ENCODE measurements at regions not wholly inside any gene's neighbourhood (a gene's known extent, or its start where the extent isn't known, plus 50 kb on each side); places are given as distances from the start of the nearest gene placed in this dataset.

DNA sequence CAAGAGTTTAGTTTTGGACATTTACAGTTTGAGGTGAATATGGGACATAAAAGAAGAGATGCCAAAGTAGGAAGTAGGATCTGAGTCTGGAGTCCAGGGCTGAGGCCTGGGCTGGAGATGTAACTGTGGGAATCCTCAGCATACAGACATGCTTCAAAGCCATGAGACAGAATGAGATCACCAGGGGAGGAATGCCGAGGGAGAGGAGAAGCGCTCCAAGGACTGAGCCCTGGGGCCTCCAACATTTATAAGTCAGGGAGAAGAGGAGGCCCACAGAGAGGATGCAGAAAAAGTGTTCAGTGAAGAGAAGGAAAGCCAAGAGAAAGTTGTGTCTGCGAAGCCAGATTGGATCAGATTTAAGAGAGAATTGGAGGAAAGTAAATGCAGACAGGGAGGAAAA is 277.5 kb upstream of the MYOCD start:
- no peak for DNase-seq

DNA sequence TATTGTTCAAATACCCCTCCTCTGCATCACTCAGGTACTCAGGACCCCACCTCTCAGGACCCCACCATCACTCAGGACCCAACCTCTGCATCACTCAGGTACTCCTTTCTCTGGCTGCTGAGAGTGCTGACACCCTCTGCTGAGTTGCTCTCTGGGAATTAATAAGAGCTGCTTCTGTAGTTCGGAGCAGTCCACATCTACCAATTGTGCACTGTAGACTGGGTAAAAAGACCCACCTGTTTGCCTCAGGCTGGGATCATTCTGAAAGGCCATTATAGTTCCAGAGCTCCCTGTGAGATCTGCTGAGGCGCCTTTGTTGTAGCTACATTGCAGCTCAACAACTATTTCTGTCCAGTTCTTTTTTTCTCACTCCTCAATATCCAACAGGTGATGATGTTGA is 276.3 kb upstream of the MYOCD start:
- DNase-seq: no peak

DNA sequence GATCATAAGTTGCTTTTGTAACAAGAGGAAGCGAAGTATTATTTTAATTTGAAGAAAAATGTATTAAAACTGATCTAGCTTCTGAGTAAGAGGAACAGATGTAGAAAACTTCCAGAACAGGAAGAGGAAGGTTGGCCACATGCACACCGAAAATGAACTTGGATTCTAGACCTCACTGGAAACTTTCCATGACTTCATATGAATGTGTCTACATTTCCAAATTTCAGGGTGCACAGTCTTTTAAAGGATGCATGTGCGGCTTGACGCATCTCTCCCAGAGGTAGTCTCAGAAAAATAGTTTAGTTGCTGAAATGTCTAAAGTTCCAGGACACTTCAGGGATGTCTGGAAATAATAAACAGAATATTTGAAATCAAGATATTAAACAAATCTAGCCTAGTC is 275.1 kb upstream of the MYOCD start:
- DNase-seq: no peak

DNA sequence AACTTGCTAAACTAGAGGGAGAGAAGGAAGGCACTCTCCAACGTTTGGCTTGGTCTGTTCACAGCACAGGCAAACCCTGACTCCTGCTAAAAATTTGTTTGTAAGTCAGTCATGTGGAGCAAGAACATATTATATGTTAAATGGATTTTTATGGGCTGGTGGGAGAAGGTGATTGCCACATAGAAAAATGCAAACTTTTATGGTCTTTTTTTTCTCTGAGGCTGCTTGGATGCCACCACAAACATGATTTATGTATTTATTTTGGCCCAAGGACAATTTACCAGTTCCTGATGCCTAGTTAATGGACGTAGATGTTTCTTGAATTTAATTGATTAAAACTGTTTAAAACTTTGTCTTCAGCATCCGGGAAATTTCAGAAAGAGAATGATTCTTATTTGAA is 274.2 kb upstream of the MYOCD start:
- no peak for DNase-seq

DNA sequence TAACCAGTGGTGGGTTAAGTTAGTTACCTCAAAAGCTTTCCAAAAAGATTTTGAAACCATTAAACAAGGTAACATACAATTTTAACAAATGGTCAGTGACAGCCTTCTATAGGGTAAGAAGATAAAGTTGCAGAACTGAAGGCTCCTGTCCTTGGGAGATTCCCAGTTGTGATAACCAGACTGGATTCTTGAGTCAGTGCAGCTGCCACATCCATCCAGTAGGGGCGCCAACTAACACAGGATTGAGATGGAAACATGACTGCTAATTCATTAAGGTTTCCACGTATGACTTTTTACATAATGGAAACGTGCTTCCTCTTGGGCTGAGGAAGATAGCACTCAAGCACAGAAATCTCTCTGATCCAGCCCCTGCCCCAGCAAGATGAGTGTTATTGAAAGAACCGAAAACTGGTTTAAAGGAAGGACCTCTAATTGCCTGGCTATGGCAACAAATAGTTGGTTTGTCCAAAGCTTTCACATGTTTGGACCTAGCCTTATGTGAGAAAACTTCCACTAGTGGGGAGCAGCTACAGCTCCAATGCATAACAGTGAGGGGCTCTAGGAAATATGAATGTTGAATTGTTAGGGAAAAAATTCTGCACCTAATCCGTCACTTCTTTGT is 269.8 kb upstream of the MYOCD start:
- no peak for DNase-seq

DNA sequence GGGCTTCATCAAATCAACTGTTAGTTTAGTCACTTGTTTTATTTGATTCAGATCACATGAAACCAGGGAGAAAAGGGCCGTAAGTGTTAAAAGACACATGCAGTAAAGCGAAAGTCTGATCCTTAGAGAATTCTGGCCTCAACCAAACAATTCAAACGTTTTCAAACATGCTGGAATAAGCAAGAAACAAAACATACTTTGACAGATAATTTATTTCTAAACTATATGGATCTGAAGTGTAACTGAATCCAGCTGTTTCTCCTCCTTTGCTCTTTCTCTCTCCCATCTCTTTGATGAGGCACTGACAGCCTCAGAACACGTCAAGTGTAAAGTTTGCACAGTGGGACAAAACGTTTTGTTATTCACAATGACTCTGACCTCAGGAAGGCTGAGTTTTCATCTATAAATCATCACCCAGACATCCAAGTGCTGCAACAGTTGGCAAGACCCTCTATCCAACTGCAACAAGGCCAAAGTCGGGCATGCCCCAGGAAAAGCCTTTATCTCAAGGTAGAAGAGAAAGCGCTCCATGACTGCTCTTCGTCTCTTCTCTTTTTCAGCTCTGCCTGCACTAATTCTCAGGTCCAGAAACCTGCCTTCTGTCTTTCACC is 267.1 kb upstream of the MYOCD start:
- DNase-seq: no peak

DNA sequence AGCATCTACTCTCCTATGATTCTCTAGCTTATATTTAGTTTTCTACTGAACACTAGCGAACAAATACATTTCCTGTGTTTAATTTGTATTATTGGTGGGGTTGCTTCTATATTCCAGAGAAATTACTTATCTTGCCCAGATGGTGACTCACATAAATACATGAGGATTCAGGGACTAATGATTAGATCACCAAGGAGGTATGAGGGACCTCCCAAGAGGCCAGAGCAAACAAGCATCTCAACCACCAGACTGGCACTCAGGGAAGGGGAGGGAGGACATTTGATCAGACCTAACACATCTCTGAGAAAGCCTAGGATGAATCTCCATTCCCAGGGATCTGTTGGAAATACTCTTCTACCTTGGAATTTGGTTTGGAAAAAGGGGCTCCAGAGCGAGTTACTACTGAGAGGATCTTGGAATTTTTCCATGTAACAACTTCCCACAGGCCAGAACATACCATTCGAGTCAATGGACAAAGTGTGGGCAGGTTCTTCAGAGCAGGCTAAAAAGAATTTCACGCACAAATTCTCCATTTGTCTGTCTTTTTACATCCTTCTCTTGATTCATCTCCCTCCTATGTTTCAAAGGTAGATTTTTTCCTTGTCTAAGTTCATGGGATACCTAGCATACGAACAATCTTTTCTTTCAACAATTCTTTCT is 262.6 kb upstream of the MYOCD start:
- DNase-seq: no peak

DNA sequence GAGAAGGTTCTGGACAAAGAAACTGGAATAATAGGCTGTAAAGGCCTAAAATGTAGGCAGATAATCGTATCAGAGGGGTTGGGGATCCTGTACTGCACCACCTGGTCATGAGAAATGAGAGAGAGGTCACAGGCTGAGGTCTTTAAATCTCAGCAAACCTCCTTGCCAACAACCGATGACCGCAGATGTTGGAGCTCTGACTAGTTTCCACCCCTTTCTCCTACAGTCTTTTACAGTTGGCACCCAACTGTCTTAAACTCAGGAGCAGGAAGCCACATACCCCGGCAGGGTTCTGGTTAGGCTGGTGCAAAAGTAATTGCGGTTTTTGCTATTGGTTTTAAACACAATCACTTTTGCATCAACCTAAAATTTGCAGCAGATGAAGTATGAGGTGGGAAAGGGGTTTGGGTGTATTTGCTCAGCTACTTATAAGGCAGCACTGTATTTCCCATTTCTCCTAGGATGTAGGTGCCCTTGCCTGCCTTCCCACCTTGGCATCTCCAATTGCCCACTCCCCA is 261.8 kb upstream of the MYOCD start:
- DNase-seq: no peak

DNA sequence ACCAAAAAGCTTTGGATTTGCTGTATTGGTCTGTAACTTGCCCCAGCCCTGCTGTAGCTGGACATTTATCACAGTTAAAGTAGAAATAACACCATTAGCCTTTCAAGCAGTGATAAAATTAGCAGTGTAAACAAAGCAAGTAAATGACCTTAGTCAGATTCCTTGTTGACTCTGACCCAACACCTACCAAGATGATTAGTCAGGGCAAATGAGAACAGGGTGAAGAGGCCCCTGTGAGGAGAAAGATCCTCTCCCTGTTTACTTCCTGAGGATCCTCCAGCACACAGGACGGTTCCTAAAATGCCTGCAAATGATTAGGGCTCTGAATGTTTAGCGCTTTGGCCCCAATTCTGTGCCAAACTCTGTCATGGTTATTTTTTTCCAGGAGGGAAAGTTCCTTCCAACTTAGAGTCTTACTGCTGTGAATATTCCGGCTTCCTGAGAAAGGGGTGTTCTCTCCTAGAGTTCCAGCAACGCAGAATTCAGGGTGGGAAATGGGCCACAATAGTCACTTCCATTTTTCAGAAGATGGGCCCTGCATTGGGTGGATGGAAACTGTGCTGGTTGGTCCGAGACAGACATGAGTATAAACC is 259.0 kb upstream of the MYOCD start:
- DNase-seq: no peak

DNA sequence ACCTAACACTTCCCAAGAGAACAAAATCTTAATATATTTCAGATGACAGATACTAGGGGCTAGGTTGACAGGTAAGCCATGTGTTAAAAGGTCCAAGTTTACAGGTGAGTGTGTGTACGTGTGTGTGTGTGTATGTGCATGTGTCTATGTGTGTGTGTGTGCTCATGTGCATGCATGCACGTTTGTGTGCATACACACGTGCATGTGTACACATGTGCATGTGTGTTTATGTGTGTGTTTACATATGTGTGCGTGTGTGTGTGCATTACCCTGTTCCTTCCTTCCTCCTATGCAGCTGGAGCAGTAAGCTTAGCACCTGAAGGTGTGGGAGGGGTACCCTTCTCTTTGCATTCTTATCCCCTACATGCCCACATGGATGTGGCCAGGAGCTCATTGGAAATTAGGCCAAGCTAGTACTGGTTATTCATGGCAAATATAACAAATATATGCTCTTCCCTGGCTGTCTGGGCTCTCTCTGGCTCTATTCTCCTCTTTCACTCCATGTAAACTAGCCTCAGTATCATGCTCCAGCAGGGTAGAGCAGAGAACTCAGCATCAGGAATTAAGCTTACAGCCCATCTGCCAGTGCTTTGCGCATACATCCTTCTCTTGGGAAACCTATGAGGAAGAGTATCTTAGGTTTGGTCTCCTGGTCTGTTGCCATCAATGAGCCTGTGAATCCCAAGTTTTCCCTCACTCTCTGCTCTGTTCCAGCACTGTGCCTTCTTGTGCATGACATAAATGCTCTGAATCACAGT is 258.0 kb upstream of the MYOCD start:
- no peak for DNase-seq

DNA sequence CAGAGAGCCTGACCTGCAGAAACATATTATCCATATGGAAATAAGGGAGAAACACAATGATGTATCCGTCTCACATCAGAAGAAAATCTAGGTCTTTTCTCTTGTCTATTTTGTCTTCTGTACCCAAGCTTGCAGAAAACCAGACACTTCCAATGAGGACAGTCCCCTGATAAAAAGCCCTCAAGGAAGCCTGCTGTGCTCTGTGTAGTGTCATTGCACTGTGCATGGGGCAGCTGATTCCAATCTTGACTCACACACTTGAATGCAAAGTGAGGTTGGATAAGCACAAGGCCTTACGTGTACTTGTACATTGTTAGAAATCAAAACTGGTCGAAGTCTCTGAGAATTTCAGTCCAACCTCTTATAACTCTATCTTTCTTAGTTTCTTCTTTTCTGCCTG is 256.6 kb upstream of the MYOCD start:
- DNase-seq: no peak

DNA sequence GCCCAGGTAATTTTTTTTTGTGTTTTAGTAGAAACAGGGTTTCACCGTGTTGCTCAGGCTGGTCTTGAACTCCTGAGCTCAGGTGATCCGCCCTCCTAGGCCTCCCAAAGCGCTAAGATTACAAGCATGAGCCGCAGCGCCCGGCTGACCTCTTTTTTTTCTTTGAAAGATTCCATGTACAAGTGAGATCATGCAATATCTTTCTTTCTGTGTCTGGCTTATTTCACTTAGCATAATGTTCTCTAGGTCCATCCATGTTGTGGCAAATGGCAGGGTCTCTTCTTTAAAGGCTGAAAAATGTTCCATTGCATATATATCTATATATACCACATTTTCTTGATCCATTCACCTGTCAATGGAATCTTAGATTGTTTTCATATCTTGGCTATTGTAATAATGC is 255.0 kb upstream of the MYOCD start:
- DNase-seq: no peak

DNA sequence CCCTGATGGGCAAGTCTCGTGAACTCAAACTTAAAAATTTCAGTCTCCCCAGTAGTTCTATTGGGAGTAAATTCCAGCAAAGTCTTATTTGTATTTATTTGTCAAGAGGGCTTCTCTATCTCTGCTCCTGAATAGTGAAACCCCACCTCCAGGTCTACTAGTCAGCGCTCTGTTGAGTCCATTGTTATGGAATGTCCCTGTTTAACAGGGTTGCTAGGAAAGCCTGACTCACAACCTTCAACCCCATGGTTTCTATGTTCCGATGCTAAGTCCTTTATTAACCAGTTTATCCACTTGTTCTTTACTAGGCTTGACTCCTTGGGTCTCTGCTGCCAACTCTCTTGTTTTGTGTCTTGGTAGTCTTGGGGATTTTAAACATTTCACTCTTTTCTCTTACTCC is 250.7 kb upstream of the MYOCD start:
- no peak for DNase-seq

DNA sequence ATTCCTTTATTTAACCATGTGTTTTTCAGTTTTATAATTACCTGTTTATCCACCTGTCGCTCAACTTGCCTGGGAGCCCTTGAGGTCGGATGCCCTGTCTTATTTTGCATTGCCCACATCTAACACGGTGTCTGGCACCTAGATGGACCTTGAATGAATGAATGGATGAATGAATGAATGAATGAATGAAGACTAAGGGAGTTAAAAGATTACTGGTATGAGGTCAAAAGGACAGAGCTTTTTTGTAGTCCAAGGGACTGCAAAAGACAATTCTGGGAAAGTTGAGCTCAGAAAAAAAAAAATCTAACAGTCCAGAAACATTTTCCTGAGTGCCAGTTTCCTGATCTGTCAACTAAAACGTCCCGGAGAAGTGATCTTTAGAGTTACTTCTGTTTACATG is 244.6 kb upstream of the MYOCD start:
- no peak for DNase-seq

DNA sequence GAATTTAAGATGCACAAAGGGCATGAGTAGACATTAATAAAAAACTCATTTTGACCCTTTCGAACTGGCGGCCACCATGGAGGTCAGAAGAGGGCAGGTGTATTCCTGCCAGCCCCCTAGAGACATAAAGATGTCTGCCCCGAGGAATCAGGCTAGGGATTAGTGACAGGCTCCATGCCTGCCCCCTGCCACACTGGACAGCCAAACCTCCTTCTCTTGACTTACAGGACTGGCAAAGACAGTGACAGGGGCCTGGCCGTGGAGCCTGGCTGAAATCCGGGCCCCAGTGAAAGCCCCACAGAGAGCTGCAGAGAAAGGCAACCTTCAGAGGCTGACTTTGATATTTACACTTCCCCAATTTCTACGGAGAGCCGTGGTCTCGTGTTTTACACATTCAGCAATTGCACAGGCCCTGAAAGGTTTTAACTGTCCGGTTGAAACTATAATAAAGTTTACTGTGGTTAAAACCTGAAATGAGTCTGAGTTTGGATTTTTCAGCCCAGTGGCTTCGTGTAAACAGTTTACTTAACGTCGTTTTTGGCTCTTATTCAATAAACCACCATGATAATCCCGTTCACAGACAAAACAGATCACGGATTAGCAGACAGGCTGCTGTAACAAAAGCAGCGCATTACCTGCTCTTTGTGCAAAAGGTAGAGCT is 243.9 kb upstream of the MYOCD start:
- no peak for DNase-seq

DNA sequence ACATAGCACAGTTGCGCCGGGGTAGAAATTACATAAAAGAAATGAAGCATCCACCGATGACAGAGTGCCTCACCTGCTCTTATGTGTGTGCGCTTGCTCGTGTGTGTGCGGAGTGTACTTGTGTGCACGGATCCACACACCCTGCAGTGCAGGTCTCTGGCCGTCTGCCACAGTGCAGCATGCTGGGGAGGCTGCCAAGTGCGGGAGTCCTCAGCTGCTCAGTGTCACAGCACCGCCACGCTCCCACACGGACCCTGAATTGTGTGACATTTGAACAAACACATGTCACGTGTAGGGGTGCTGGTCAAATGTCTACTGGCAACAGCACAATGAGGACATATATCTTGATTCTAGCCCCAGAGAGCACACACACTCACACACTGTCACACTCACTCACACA is 243.0 kb upstream of the MYOCD start:
- no peak for DNase-seq

DNA sequence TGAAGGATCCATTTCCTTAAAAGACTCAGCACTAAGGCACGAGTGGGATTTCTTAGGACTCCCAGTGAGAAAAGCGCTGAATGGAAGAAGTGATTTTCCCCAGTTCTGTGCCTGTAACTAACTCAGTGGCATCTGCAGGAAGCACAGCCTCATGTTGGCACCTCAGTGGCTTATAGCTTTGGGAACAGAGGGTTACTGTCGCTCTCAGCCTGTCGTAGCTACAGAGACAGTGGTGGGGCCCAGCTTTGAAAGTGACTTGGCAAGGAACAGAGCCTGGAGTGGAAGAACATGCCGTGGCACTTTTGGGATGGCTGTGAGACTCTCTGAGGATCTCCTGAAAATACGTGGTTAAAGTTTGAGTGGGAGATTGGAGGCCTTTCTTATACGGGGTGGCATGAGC is 242.4 kb upstream of the MYOCD start:
- no peak for DNase-seq

DNA sequence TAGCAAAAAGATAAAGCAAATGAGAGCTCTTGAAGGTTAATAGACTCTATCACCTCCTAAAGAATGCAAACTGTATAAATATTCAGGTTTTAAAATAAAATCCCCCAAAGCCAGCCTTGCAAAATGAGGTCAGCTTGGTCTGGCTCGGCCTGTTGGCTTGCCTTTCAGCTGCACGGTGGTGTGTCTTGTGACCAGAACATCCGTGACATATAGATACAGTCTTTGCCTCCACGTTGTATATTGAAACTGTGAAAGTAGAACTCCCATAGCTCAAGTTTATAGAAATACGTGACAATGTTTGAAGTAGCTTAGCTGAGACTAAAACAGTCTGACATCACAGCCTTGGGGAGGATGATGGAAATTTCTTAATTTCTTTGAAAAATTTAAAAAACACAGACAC is 236.6 kb upstream of the MYOCD start:
- DNase-seq: no peak

DNA sequence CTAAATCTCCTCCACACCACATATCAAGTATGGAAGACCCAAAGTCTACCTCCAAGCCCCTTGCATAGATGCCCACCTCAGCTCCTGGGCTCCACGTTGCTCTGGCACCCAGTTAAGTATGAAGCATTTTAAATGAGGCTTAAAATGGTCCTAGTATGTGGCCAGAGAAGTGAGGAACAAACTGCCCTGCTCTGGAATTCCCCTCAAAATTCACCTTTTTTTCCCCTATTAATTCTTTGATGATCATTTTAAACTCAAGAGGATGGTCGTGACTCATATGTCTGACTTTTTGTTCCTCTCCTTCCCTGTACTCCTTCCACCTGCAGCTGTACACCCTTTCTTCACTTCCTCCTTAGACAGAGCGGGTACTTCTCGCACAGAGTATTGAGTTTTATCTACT is 234.5 kb upstream of the MYOCD start:
- no peak for DNase-seq

DNA sequence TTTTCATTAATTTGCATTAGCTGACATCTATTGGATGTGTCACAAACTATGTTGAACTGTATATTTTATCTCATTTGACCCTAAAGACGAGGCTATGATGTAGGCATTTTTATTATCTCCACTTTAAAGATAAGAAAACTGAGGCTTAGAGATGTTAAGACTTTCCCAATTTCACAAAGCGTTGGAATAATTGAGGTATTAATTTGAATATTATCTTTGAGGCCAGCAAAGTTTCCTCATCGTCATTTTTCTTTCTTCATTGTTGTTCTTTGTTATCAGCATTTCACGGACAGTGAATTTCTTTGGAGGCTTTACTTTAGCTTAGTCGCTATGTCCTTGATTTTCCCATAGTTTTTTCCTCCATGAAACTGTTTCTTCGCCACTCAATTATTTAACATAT is 227.5 kb upstream of the MYOCD start:
- no peak for DNase-seq

DNA sequence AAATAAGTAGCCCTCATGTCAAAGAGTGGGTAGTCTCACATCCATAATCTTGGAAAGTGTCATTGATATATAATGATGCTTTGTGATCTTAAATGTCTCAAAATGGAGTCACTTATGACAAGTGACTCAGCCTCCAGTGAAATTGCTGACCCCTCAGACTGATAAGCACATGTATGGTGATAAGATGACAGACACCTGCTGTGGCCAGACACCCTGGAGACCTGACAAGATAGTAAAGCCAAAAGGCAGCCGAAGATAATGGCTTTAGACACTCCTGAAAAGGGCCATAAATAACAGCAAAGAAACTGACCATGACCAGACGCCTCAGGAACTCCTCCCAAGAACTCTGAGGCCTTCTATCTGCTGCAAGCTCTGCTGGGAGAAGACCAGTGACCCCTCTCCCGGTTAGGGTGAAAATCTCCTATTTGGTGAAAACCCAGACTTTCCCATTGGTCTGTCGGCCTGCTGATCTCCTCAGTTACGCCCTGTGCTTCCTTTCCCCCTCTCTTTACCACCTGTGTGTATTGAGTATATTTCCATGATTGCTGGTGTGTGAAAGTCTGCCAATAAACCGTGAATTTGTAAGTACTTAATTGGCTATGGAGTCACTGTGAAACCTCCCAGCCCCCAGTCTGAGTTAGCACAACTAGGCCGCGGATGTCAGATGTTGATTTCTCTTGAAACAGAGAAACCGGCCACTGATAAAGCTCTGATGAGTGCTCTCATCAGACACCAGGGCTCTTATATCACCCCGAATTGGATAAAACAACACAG is 226.7 kb upstream of the MYOCD start:
- no peak for DNase-seq

DNA sequence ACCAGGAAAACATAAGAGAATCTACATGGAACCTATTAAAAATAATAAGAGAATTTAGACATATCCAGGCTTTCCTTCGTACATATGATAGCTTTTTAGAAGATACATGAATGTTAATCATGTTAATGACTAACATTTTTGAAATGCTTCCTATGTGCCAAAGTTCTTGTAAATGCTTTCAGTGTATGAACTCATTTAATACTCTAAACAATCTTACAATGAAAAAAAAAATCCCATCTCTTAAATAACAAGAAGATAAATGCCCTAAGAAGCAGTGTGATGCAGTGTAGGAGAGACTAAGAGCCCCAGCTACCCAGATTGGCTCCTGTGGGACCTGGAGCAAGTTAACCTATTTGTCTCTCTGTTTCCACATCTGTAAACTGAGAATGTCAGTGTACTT is 220.4 kb upstream of the MYOCD start:
- DNase-seq: no peak

Data from NCI-H1105 (cell line).